Astrocyte of the spinal cord (primary cell): ENCODE measurements at regions not wholly inside any gene's neighbourhood (a gene's known extent, or its start where the extent isn't known, plus 50 kb on each side); places are given as distances from the start of the nearest gene placed in this dataset.
"Not testable (repeated sequence)": the region's sequence is repeated elsewhere in the genome, so short reads cannot be mapped to it uniquely, and the experiment has no call there.

ENCODE experiments used
- DNase-seq: peaks from one replicate; pipeline ENCODE4 v3.0.0; 2011; ENCODE audit warnings: low read depth, low spot score
- H3K4me3 ChIP-seq: 2 replicates; pipeline ENCODE4 v1.5.1; 2011; ENCODE audit warnings: low read depth, mild to moderate bottlenecking, low read length, moderate library complexity
- CTCF ChIP-seq: IDR thresholded peaks from 2 replicates; pipeline ENCODE4 v1.5.1; 2012; ENCODE audit warnings: low read depth, mild to moderate bottlenecking, low read length, inconsistent platforms
- in situ Hi-C: cut with HindIII; loops from 2 replicates; pipeline ENCODE4 v1.10.0; 2017; ENCODE audit warnings: low sequenced_read_pairs

- no peak overlapping the region for H3K4me3 ChIP-seq
- DNase-seq, result no peak
- no peak for TF ChIP-seq CTCF
- in situ Hi-C loops, result no loop called here
Observed at GRCh38 chr6:141925001-141925400, 207.7 kb upstream of the GJE1 start.

GRCh38 chr6:141922898-141923297 is 209.8 kb upstream of the GJE1 start:
- H3K4me3 ChIP-seq, result no peak overlapping the region
- in situ Hi-C loops, result no loop called here
- DNase-seq, result no peak
- TF ChIP-seq CTCF, result no peak

- DNase-seq, in situ Hi-C loops, H3K4me3 ChIP-seq: not testable (repeated sequence)
Observed at GRCh38 chr6:141916682-141917505, 215.8 kb upstream of the GJE1 start.

- no peak overlapping the region for H3K4me3 ChIP-seq
- no peak for TF ChIP-seq CTCF
- in situ Hi-C loops, result no loop called here
- no peak for DNase-seq
Observed at GRCh38 chr6:141914646-141915045, 218.1 kb upstream of the GJE1 start.

GRCh38 chr6:141906569-141907080 is 226.1 kb upstream of the GJE1 start:
- TF ChIP-seq CTCF, result no peak
- no peak overlapping the region for H3K4me3 ChIP-seq
- no peak for DNase-seq
- in situ Hi-C loops, result no loop called here

- DNase-seq, result no peak
- H3K4me3 ChIP-seq, result no peak overlapping the region
- in situ Hi-C loops, result no loop called here
- TF ChIP-seq CTCF, result no peak
Observed at GRCh38 chr6:141890661-141891060, 242.1 kb upstream of the GJE1 start.

- no peak overlapping the region for H3K4me3 ChIP-seq
- no peak for DNase-seq
- in situ Hi-C loops, result no loop called here
- no peak for TF ChIP-seq CTCF
Observed at GRCh38 chr6:141884850-141885249, 247.9 kb upstream of the GJE1 start.
